Caco-2 (cell line): ENCODE measurements at regions not wholly inside any gene's neighbourhood (a gene's known extent, or its start where the extent isn't known, plus 50 kb on each side); places are given as distances from the start of the nearest gene placed in this dataset.

Source experiments
- BruUV-seq: library from RNA; stranded (reverse); fragments of 400-500 nt; replicated peaks from 2 replicates; lab custom pipeline; 2021; lab: Mats Ljungman, UMichigan
- CTCF ChIA-PET: fragments of 300-600 bp; sonication (Branson Sonifier 250); formaldehyde crosslinking; loops from one replicate; lab custom pipeline; 2022; ENCODE audit warnings: antibody characterized with exemption; lab: Charles Lee
- POLR2A ChIA-PET: fragments of 300-600 bp; sonication (Branson Sonifier 250); formaldehyde crosslinking; loops from one replicate; lab custom pipeline; 2022; ENCODE audit warnings: antibody characterized with exemption; lab: Charles Lee
- DNase-seq, 2 experiments: peaks; one replicate each; pipeline versions ENCODE4 v3.0.0 to v3.0.0-alpha.2; 2020 to 2022
- H3K27me3 ChIP-seq: replicated peaks from 2 replicates; pipeline ENCODE4 v1.6.0; 2011; ENCODE audit warnings: low read length; ENCODE audit not compliant: control insufficient read depth, insufficient read depth
- H3K36me3 ChIP-seq: 2 replicates; pipeline ENCODE4 v1.5.1; 2011; ENCODE audit warnings: low read length; ENCODE audit not compliant: control insufficient read depth, insufficient read depth
- H3K4me1 ChIP-seq: fragments of 250-450 bp; sonication (Bioruptor Pico); 2 replicates; pipeline ENCODE4 v1.5.1; 2020; ENCODE audit warnings: mild to moderate bottlenecking
- H3K4me3 ChIP-seq: 2 replicates; pipeline ENCODE4 v1.5.1; 2011; ENCODE audit warnings: low read depth, mild to moderate bottlenecking, control low read depth, low read length
- H3K9me3 ChIP-seq: fragments of 250-450 bp; sonication (Bioruptor Pico); 2 replicates; pipeline ENCODE4 v1.5.1; 2020; ENCODE audit warnings: mild to moderate bottlenecking, moderate library complexity
- H3K27ac Mint-ChIP-seq: one replicate; pipeline ENCODE4 v1.8.0; 2022; ENCODE audit warnings: mixed read lengths; ENCODE audit not compliant: unreplicated experiment
- H3K27me3 Mint-ChIP-seq: one replicate; pipeline ENCODE4 v1.8.0; 2022; ENCODE audit warnings: mixed read lengths; ENCODE audit not compliant: insufficient read depth, unreplicated experiment
- H3K36me3 Mint-ChIP-seq: one replicate; pipeline ENCODE4 v1.8.0; 2022; ENCODE audit warnings: mild to moderate bottlenecking, mixed read lengths; ENCODE audit not compliant: insufficient read depth, unreplicated experiment
- H3K4me1 Mint-ChIP-seq: one replicate; pipeline ENCODE4 v1.8.0; 2022; ENCODE audit warnings: low read depth, mixed read lengths; ENCODE audit not compliant: unreplicated experiment
- H3K4me3 Mint-ChIP-seq: one replicate; pipeline ENCODE4 v1.8.0; 2022; ENCODE audit warnings: mild to moderate bottlenecking, moderate library complexity, mixed read lengths; ENCODE audit not compliant: unreplicated experiment
- H3K9me3 Mint-ChIP-seq: one replicate; pipeline ENCODE4 v1.8.0; 2022; ENCODE audit warnings: mixed read lengths; ENCODE audit not compliant: unreplicated experiment
- intact Hi-C: fragments of 100-400 bp; cut with micrococcal nuclease; formaldehyde crosslinking; loops from one replicate; pipeline ENCODE4 v1.10.0; 2022; ENCODE audit not compliant: unreplicated experiment
- TF ChIP-seq, protein P1 (sequence below), 2 experiments: fragments of 200-600 bp in 1 of 2; IDR thresholded peaks; 1 replicate in 1 of 2; 2 replicates in 1 of 2; pipeline versions ENCODE4 v1.5.1 to v1.8.0; 2011 to 2022; ENCODE audit warnings: antibody characterized with exemption in 1 of 2, control low read depth in 1 of 2, inconsistent platforms in 1 of 2, low read depth in 1 of 2, low read length in 1 of 2, mild to moderate bottlenecking in 1 of 2, moderate library complexity in 1 of 2; ENCODE audit not compliant: insufficient read depth in 1 of 2, severe bottlenecking in 1 of 2, unreplicated experiment in 1 of 2

DNA sequence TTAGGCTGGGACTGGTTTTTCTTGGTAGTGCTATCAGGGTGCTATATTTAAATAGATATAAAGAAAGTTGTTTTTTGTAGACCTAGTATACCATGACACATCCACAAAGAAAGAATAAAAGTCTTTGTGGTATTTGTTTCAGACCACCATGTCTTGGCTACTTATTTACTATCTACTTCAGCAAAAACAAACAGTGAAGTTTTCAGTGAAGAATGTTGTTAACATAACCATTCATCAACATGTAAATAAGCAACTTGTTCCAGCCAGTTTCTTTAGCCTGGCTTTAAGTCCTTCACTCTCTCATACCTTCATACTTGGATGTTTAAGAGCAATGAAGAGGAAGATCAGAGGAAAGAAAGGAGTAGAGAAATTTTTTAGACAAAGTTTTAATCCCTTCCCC, 624.1 kb downstream of the CD109 start:
- H3K27ac Mint-ChIP-seq, result no peak overlapping the region
- no peak overlapping the region for H3K4me3 Mint-ChIP-seq
- intact Hi-C loops, result no loop called here
- ChIA-PET CTCF (no interaction called here), POLR2A (no interaction called here)
- H3K27me3 Mint-ChIP-seq, result no peaks in the 10 kb centered on the region
- no TSS peak for BruUV-seq
- Histone ChIP-seq H3K36me3 (no peaks in the 10 kb centered on the region), H3K4me3 (no peak overlapping the region), H3K4me1 (no peaks in the 10 kb centered on the region), H3K27me3 (no peaks in the 10 kb centered on the region), H3K9me3 (no peaks in the 10 kb centered on the region)
- TF ChIP-seq, protein P1, sequence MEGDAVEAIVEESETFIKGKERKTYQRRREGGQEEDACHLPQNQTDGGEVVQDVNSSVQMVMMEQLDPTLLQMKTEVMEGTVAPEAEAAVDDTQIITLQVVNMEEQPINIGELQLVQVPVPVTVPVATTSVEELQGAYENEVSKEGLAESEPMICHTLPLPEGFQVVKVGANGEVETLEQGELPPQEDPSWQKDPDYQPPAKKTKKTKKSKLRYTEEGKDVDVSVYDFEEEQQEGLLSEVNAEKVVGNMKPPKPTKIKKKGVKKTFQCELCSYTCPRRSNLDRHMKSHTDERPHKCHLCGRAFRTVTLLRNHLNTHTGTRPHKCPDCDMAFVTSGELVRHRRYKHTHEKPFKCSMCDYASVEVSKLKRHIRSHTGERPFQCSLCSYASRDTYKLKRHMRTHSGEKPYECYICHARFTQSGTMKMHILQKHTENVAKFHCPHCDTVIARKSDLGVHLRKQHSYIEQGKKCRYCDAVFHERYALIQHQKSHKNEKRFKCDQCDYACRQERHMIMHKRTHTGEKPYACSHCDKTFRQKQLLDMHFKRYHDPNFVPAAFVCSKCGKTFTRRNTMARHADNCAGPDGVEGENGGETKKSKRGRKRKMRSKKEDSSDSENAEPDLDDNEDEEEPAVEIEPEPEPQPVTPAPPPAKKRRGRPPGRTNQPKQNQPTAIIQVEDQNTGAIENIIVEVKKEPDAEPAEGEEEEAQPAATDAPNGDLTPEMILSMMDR (IDR thresholded peaks at IDR 0.05; ENCODE audit: insufficient read depth in 1 of 2, low read depth in 1 of 2, low read length in 1 of 2, severe bottlenecking in 1 of 2, unreplicated experiment in 1 of 2), result no peak
- no peak for DNase-seq
- peaks cover 10% of the 10 kb centered on the region for H3K9me3 Mint-ChIP-seq
- no peaks in the 10 kb centered on the region for H3K36me3 Mint-ChIP-seq
- no peaks in the 10 kb centered on the region for H3K4me1 Mint-ChIP-seq

- Mint-ChIP-seq H3K27me3 (no peaks in the 10 kb centered on the region), H3K36me3 (no peaks in the 10 kb centered on the region), H3K27ac (no peak overlapping the region), H3K4me3 (no peak overlapping the region), H3K9me3 (peaks cover 10% of the 10 kb centered on the region), H3K4me1 (no peaks in the 10 kb centered on the region)
- Histone ChIP-seq H3K27me3 (no peaks in the 10 kb centered on the region), H3K4me3 (no peak overlapping the region), H3K9me3 (no peaks in the 10 kb centered on the region), H3K36me3 (no peaks in the 10 kb centered on the region), H3K4me1 (no peaks in the 10 kb centered on the region)
- TF ChIP-seq, protein P1 (IDR thresholded peaks at IDR 0.05; ENCODE audit: insufficient read depth in 1 of 2, low read depth in 1 of 2, low read length in 1 of 2, severe bottlenecking in 1 of 2, unreplicated experiment in 1 of 2), result no peak
- intact Hi-C loops, result no loop called here
- BruUV-seq, result no TSS peak
- ChIA-PET POLR2A (no interaction called here), CTCF (no interaction called here)
- no peak for DNase-seq
These were observed 623.3 kb downstream of the CD109 start for GRCh38 chr6:74319292-74319691.

DNA sequence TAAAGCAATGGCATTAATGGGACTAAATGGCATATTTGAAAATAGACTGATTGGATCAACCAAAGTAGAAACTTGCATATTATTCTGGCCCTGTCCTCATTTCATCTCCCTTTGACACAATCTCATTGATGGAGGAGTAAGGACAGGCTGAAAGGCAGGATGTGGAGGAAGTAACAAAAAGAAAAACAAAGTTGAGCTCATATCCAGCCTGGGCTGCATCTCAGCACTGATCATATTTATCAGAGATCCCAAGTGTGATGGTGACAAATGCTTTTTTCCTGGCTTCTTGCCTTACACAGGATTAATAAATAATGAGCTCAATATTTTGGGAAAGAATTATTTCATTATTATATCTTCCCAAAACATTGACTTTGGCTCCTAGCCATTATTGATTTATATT, 622.7 kb downstream of the CD109 start:
- Histone ChIP-seq H3K9me3 (no peaks in the 10 kb centered on the region), H3K4me3 (no peak overlapping the region), H3K27me3 (no peaks in the 10 kb centered on the region), H3K36me3 (no peaks in the 10 kb centered on the region), H3K4me1 (no peaks in the 10 kb centered on the region)
- ChIA-PET CTCF (no interaction called here), POLR2A (no interaction called here)
- no peak for DNase-seq
- no peak overlapping the region for H3K4me3 Mint-ChIP-seq
- no TSS peak for BruUV-seq
- peaks cover 10% of the 10 kb centered on the region for H3K9me3 Mint-ChIP-seq
- H3K4me1 Mint-ChIP-seq, result no peaks in the 10 kb centered on the region
- intact Hi-C loops, result no loop called here
- H3K27ac Mint-ChIP-seq, result no peak overlapping the region
- H3K27me3 Mint-ChIP-seq, result no peaks in the 10 kb centered on the region
- no peaks in the 10 kb centered on the region for H3K36me3 Mint-ChIP-seq
- TF ChIP-seq, protein P1 (IDR thresholded peaks at IDR 0.05; ENCODE audit: insufficient read depth in 1 of 2, low read depth in 1 of 2, low read length in 1 of 2, severe bottlenecking in 1 of 2, unreplicated experiment in 1 of 2), result no peak
